Left hindlimb (tissue), 1 donor: ENCODE measurements at regions not wholly inside any gene's neighbourhood (a gene's known extent, or its start where the extent isn't known, plus 50 kb on each side); places are given as distances from the start of the nearest gene placed in this dataset.
A peak's percentile ranks its signal among the peaks of the same experiment; 100 is the strongest.

Experiments used
- DNase-seq: peaks from one replicate; pipeline ENCODE4 v3.0.0-alpha.2; 2018

- no peak for DNase-seq
Observed at GRCh38 chr9:88798476-88798875, 192.8 kb upstream of the S1PR3 start.

GRCh38 chr9:88799541-88800328, 191.5 kb upstream of the S1PR3 start:
- no peak for DNase-seq

- no peak for DNase-seq
Observed at GRCh38 chr9:88800329-88800682, 191.0 kb upstream of the S1PR3 start.

- DNase-seq = no peak
Observed at GRCh38 chr9:88801214-88801796, 190.0 kb upstream of the S1PR3 start.

- DNase-seq = no peak
Observed at GRCh38 chr9:88802533-88802932, 188.7 kb upstream of the S1PR3 start.

- no peak for DNase-seq
Observed at GRCh38 chr9:88803546-88804253, 187.6 kb upstream of the S1PR3 start.

DNA sequence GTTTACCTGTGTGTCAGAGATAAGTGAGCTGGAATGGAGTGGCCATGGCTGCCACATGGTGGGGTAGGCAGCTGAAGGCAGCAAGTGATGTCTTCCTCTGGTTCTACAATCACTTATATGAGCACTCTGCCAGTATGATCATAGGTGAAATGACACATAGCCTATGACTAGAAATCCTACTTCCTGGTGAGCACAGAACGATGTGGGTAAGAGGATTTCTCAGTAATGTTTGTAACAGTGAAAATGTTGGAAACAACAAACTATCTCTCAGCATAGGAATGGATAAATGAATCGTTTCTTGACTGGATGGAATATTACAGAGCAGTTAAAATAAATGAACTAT, 187.0 kb upstream of the S1PR3 start:
- no peak for DNase-seq

DNA sequence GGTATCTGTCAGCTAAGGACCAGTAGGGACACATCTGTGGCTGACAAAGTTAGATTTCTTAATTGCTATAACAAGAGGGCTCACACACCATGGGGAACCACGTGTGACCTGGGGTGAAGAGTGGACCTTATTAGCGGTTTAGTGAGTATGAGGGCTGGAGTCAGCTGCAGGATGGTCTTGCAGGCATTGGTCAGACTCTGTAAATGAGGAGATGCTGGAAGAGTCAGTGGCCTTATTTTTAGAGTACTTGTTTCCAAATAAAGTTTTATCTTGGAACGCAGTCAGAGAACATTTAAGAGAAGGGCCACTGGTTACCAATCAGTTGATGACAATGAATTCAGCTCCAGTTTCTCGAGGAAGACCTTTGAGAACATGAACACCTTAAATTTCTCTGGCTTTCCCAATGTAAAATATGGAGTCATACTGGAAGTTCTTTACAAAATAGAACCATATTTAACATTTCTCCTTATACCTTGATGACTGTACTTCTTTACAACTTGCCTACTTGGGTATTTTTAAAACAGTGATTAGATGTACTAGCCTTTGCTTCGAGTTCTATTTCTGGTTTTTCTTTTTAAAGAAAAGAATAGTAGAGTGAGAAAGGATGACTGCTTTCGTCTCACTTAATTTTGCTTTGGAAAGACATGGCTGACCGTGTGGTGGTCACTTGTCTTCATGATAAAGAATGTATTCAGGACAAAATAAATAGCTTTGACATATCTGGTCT, 185.9 kb upstream of the S1PR3 start:
- DNase-seq = no peak

DNA sequence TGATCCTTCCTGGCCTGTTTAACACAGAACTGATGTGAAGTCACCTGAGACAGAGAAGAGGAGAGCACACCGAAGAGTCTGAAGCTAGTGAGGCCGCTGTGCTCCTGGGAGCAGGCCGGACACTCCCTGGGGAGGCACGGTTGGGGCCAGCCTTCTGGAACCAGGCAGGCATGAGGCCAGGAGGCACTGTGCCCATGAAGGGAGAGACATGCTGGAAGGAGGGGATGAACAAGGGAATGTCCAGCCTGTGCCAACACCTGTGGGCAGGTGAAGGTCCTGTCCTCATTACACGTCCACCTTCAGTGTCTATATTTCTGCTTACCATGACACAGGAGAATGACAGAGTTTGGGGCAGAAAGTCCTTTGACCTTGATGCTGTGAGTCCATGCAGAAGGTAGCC, 183.8 kb upstream of the S1PR3 start:
- no peak for DNase-seq

DNA sequence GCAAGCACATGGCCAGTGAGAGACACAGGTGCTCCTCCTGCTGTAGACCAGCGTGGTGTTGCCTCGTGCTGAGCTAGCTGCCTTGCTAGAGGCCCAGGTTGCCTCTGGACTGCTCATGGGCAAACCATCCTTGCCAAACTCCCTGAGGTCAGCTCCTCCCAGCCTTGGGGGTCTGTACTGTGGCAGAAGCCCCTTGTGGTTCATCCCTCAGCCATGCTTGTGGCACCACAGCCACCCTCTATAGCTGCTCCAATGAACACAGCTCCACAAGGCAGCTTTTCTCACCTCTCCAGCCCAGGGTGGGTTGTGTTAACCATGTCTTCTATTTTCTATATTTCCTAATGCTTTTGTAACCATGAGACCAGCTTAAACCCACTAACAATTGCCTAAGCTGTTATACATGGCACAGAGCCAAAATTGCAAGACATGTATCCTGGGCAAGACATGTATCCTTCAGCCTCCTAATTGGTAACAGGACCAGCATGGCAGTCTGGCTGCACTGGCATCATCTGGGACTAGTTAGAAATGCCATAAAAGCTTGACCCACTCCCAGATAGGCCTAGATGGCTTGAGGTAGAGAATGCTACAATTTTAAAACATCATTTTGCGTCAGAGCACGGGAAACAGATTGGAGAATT, 183.1 kb upstream of the S1PR3 start:
- no peak for DNase-seq

- DNase-seq = no peak
Observed at GRCh38 chr9:88808761-88809354, 182.4 kb upstream of the S1PR3 start.

DNA sequence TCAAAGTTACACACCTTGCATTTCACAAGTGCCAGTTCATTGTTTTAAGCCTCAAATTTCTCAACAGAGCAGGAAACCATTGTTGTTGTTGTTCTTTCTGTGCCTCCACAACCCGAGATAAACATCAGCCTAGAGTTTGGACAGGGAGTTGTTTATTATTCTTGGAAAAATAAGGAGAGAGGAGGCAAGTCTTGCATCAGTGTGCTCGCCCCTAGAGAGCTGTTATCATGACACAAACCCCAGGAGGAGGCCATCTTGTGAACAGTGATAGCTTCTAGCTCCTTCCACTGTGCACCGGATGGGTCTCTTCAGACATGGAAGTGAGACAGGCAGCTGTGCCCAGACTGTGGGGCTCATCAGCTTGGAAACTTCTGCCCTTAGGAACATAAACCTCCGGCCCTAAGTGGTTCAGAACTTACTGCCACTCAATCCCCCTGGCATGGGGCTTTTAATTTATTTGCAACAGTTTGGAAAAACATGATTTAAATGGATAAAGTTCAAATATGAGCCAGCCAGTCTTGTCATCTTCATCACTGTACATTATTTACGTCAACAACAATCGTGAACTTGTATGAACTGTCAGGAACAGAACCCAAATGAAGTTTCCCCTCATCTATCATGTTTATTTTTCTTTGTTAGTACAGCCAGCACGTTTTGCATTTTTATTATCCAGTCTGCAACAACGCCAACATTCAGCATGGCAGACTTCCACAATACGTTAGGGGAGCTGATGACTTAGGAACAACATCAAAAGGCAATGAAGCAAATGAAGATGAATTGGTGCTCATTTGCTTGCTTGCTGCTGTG, 181.7 kb upstream of the S1PR3 start:
- no peak for DNase-seq

DNA sequence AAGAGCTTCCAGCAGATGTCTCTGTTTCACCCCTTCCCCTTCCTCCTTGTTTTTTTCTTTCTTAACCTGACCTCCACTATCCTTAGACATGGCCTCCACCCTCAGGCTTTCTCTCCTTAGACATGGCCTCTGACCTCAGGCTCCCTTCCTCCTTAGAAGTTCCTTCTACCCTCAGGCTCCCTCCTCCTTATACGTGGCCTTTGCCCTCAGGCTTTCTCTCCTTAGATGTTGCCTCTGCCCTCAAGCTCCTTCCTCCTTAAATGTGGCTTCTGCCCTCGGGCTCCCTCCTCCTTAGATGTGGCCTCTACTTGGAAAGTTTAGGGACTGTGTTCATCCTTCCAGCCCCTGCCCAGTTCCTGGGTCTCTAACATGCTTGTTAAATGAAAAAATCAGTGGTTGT, 180.4 kb upstream of the S1PR3 start:
- DNase-seq = no peak

- no peak for DNase-seq
Observed at GRCh38 chr9:88811511-88811910, 179.8 kb upstream of the S1PR3 start.

DNA sequence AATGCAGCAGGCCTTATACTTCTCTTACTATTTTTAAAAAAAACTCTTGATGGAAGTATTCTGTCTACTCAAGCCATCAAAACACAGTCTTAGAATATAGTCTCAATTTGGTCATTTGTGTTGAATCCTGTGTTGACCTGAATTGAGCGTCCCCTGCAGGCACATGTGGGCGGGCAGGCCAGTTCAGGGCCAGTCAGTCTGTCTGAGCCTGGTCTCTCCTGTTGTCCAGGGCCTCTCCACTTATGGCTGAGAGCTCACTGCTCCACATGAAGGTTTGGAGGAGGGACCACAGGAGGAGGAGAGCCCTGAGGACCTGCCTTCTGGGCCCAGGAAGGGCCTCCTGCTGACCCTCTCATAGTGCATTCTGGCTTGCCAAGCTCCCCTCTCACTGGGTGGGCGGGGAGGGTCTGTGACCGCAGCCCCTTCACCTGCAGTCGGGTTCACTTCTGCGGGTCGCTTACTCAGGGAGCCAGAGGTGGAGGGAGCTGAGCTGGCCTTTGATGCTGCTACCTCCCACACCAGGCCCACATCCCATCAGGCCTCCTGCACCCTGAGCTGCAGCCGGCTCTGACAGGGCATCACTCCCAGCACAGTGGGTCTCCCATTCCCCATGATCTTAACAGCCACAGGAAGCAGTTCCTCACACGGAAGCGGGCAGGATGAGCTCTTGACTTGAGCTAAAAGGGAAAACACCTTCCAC, 178.2 kb upstream of the S1PR3 start:
- no peak for DNase-seq

DNA sequence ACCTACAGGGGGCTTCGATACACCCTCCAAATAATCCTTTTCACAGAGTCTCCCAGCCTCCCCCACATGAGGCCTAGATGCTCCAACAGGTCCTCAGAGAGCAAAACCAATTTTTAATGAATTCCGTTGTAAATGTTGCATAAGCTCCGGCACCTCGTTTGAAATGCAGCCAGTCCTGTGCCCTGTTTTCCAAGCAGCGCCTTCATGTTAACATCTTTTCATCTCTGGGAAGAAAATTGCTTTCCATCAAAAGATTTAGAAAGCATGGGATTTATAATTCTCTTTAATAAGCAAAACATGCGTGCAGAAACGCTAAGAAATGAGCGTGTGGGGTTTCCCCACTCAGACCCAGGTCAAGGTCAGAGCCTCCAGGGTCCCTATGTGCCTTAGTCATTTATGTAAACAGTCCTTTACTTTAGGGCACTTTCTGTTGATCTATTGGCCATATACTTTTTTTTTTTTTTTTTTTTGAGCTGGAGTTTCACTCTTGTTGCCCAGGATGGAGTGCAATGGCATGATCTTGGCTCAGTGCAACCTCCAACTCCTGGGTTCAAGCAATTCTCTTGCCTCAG, 177.5 kb upstream of the S1PR3 start:
- no peak for DNase-seq

- peak; percentile 79 for DNase-seq
Observed at GRCh38 chr9:88814577-88814976, 176.7 kb upstream of the S1PR3 start.

DNA sequence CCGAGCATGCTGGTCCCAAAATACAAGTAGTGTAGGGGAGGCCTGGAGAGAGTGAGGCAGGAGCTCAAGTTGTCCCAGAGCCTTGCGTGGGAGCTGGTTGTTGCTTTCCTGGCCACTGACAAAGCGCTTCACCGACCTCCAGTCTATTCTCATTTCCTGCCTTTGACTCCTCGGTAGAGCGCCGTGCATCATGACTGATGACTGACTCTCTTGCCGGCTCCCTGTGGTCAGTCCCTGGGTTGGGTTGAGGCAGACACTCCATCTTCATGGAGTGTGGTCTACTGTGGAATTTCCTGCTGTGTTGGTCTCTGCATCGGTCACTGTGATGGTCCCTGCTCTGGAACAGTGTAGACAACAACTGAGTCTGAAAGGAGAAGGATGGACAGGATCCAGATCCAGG, 175.1 kb upstream of the S1PR3 start:
- no peak for DNase-seq

- DNase-seq = no peak
Observed at GRCh38 chr9:88816591-88816990, 174.7 kb upstream of the S1PR3 start.

DNA sequence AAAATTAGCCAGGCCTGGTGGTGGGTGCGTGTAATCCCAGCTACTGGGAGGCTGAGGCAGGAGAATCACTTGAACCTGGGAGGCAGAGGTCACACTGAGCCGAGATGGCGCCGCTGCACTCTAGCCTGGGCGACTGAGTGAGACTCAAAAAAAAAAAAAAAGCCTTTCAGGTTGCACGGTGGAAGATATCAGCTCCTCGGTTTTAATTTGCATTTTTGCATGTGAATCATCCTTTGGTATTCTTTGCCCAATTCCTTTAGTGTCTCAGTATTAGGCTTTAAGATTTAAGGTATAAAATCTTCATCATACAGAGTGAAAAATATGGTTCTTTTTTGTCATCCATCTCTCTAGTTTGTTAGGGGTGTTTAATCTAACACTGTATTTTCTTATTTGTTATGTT, 173.6 kb upstream of the S1PR3 start:
- DNase-seq = no peak
